HepG2 (cell line): ENCODE measurements at regions not wholly inside any gene's neighbourhood (a gene's known extent, or its start where the extent isn't known, plus 50 kb on each side); places are given as distances from the start of the nearest gene placed in this dataset.

Experiments
- ATAC-seq: fragments of 200-7000 bp; cut with Tn5 transposase; 3 replicates; pipeline ENCODE4 v1.9.1; 2020; ENCODE audit warnings: mild to moderate bottlenecking, moderate library complexity
- BruUV-seq: library from RNA; stranded (reverse); fragments of 400-500 nt; replicated peaks from 2 replicates; lab custom pipeline; 2021; lab: Mats Ljungman, UMichigan
- CTCF ChIA-PET: fragments of 300-600 bp; formaldehyde crosslinking; extraction: SDS; loops from one replicate; lab custom pipeline; 2021; ENCODE audit warnings: low total read pairs, inconsistent platforms, low intra/inter-chr PET ratio; lab: Yijun Ruan, JAX
- POLR2A ChIA-PET: fragments of 350-600 bp; sonication (Branson Sonifier 250); formaldehyde crosslinking; loops from one replicate; lab custom pipeline; 2020; ENCODE audit warnings: antibody characterized with exemption, inconsistent platforms; lab: Yijun Ruan, JAX
- DNase-seq: peaks from one replicate; pipeline ENCODE4 v3.0.0-alpha.2; 2015; ENCODE audit warnings: low spot score
- FAIRE-seq: peaks from 3 replicates; lab custom pipeline; 2011; peaks lifted over from hg19 to GRCh38; lab: Jason Lieb, UNC
- H2AFZ ChIP-seq: one replicate; pipeline ENCODE4 v1.6.1; 2011; ENCODE audit warnings: low read length, inconsistent platforms
- H3K27ac ChIP-seq: fragments of 300-600 bp; 3 replicates; pipeline ENCODE4 v1.8.0; 2011; ENCODE audit warnings: mixed run types, mild to moderate bottlenecking, mixed read lengths, low read length, inconsistent platforms; ENCODE audit not compliant: insufficient read depth; ENCODE audit errors: extremely low read length
- H3K27me3 ChIP-seq, 2 experiments: fragments of 200-600 bp in 1 of 2; 2 replicates in 1 of 2; 3 replicates in 1 of 2; pipeline versions ENCODE4 v1.6.0 to v1.8.0; 2011; ENCODE audit warnings: low read length in 2 of 2, mild to moderate bottlenecking in 2 of 2, moderate library complexity in 2 of 2, inconsistent platforms in 1 of 2; ENCODE audit not compliant: insufficient read depth in 2 of 2, control insufficient read depth in 1 of 2
- H3K36me3 ChIP-seq, 2 experiments: fragments of 200-600 bp in 1 of 2; replicated peaks in 1 of 2; 2 replicates in 1 of 2; 3 replicates in 1 of 2; pipeline versions ENCODE4 v1.5.1 to v1.8.0; 2011; ENCODE audit warnings: low read length in 2 of 2, inconsistent platforms in 1 of 2; ENCODE audit not compliant: insufficient read depth in 2 of 2, control insufficient read depth in 1 of 2
- H3K4me1 ChIP-seq: 2 replicates; pipeline ENCODE4 v1.5.1; 2012; ENCODE audit warnings: low read length, inconsistent platforms; ENCODE audit not compliant: insufficient read depth
- H3K4me2 ChIP-seq: 2 replicates; pipeline ENCODE4 v1.6.0; 2011; ENCODE audit warnings: low read depth, low read length, inconsistent platforms
- H3K4me3 ChIP-seq, 3 experiments: fragments of 200-600 bp in 1 of 3; sonication (generic), shearing (Covaris generic) in 1 of 3; replicated peaks in 1 of 3; 2 replicates each; pipeline ENCODE4 v1.5.1; 2011 to 2016; ENCODE audit warnings: low read length in 3 of 3, inconsistent platforms in 2 of 3, low read depth in 2 of 3, mild to moderate bottlenecking in 2 of 3, control low read depth in 1 of 3, mixed read lengths in 1 of 3; ENCODE audit not compliant: insufficient read depth in 1 of 3
- H3K79me2 ChIP-seq: one replicate; pipeline ENCODE4 v1.6.1; 2011; ENCODE audit warnings: low read length, inconsistent platforms; ENCODE audit not compliant: insufficient read depth
- H3K9ac ChIP-seq: 2 replicates; pipeline ENCODE4 v1.6.0; 2011; ENCODE audit warnings: mild to moderate bottlenecking, low read depth, low read length, inconsistent platforms; ENCODE audit not compliant: insufficient read depth
- H3K9me3 ChIP-seq: 2 replicates; pipeline ENCODE4 v1.5.1; 2012; ENCODE audit warnings: mild to moderate bottlenecking, low read length
- H4K20me1 ChIP-seq: 2 replicates; pipeline ENCODE4 v1.6.0; 2011; ENCODE audit warnings: inconsistent platforms, mild to moderate bottlenecking, low read length, moderate library complexity; ENCODE audit not compliant: insufficient read depth
- IKZF5 ChIP-seq: IDR thresholded peaks from 2 replicates; pipeline ENCODE4 v1.6.1; 2018; ENCODE audit warnings: missing genetic modification reagents, mild to moderate bottlenecking, missing compliant biosample characterization
- MYNN ChIP-seq: sonication (generic); formaldehyde crosslinking; IDR thresholded peaks from 2 replicates; pipeline ENCODE4 v1.4.0; 2020; ENCODE audit warnings: mild to moderate bottlenecking, low read depth, missing genetic modification reagents
- NFKB2 ChIP-seq: sonication (generic); formaldehyde crosslinking; IDR thresholded peaks from 2 replicates; pipeline ENCODE4 v1.4.0; 2020; ENCODE audit warnings: missing genetic modification reagents, borderline replicate concordance
- PCBP1 ChIP-seq: fragments of 200-400 bp; formaldehyde crosslinking; IDR thresholded peaks from 2 replicates; pipeline ENCODE4 v1.6.1; 2017; ENCODE audit warnings: mild to moderate bottlenecking, low read depth, low read length, borderline replicate concordance
- RELA ChIP-seq: sonication (generic); formaldehyde crosslinking; IDR thresholded peaks from 2 replicates; pipeline ENCODE4 v1.4.0; 2020; ENCODE audit warnings: missing genetic modification reagents
- SNAPC2 ChIP-seq: sonication (generic); formaldehyde crosslinking; IDR thresholded peaks from 2 replicates; pipeline ENCODE4 v1.8.1; 2022; ENCODE audit warnings: mild to moderate bottlenecking, missing genetic modification reagents
- SP1 ChIP-seq, 2 experiments: fragments of 450-650 bp in 1 of 2; sonication (generic) in 1 of 2; formaldehyde crosslinking in 1 of 2; IDR thresholded peaks; 2 replicates each; pipeline versions ENCODE4 v1.4.0 to v1.6.1; 2016 to 2020; ENCODE audit warnings: missing genetic modification reagents in 1 of 2
- SUZ12 ChIP-seq: fragments of 150-350 bp; IDR thresholded peaks from 2 replicates; pipeline ENCODE4 v1.6.1; 2014; ENCODE audit warnings: low read depth, low read length
- TRIM22 ChIP-seq: fragments of 450-650 bp; IDR thresholded peaks from 2 replicates; pipeline ENCODE4 v1.6.1; 2017
- ZNF142 ChIP-seq: sonication (generic); formaldehyde crosslinking; IDR thresholded peaks from 2 replicates; pipeline ENCODE4 v1.4.0; 2020; ENCODE audit warnings: missing genetic modification reagents
- WGBS: methylation state at CpG from one replicate; pipeline ENCODE4 v1.1.6; 2017; ENCODE audit warnings: low lambda C conversion rate; 5-methylcytosine and 5-hydroxymethylcytosine counted together
- in situ Hi-C: cut with HindIII; loops from 2 replicates; pipeline ENCODE4 v1.10.0; 2017; ENCODE audit warnings: low pct_unique_long_range_greater_than_20kb; ENCODE audit not compliant: extremely low pct_ligation_motif_present
- intact Hi-C: fragments of 100-400 bp; cut with micrococcal nuclease; formaldehyde crosslinking; loops from one replicate; pipeline ENCODE4 v1.10.0; 2022; ENCODE audit not compliant: unreplicated experiment

- ATAC-seq (no peak), DNase-seq (no peak), FAIRE-seq (no peak)
- in situ Hi-C loops (no loop called here), intact Hi-C loops (no loop called here)
- ChIA-PET CTCF (no interaction called here), POLR2A (no interaction called here)
- H4K20me1 ChIP-seq = no peaks in the 10 kb centered on the region
- H3K36me3 ChIP-seq = no peaks in the 10 kb centered on the region
- H3K9me3 ChIP-seq = no peaks in the 10 kb centered on the region
- TF ChIP-seq TRIM22 = no peak
- TF ChIP-seq SP1 (IDR thresholded peaks at IDR 0.05) = no peak
- TF ChIP-seq SP1 (CRISPR knock-in tag; IDR thresholded peaks at IDR 0.05) = no peak
- TF ChIP-seq RELA (CRISPR knock-in tag) = no peak
- no peak for TF ChIP-seq PCBP1
- TF ChIP-seq SNAPC2 (CRISPR knock-in tag) = no peak
- TF ChIP-seq NFKB2 (CRISPR knock-in tag) = no peak
- no peak for TF ChIP-seq IKZF5 (CRISPR knock-in tag)
- TF ChIP-seq MYNN (CRISPR knock-in tag) = no peak
- TF ChIP-seq SUZ12 = no peak
- no peak for TF ChIP-seq ZNF142
- BruUV-seq = no TSS peak
- no peaks in the 10 kb centered on the region for H3K79me2 ChIP-seq
- H3K4me1 ChIP-seq = no peaks in the 10 kb centered on the region
- H3K4me3 ChIP-seq = no peak overlapping the region
- no peak overlapping the region for H3K4me2 ChIP-seq
- no peak overlapping the region for H3K9ac ChIP-seq
- H3K27me3 ChIP-seq = no peaks in the 10 kb centered on the region
- no peak overlapping the region for H2AFZ ChIP-seq
- H3K27ac ChIP-seq = no peak overlapping the region
- WGBS = 2% methylated on average over 4 of the region's 4 CpGs
Measured at GRCh38 chr9:1532171-1532570, 482.0 kb downstream of the DMRT2 start.
